ENCODE measurements at regions not wholly inside any gene's neighbourhood (a gene's known extent, or its start where the extent isn't known, plus 50 kb on each side); places are given as distances from the start of the nearest gene placed in this dataset.
A peak's percentile ranks its signal among the peaks of the same experiment; 100 is the strongest.

DNA sequence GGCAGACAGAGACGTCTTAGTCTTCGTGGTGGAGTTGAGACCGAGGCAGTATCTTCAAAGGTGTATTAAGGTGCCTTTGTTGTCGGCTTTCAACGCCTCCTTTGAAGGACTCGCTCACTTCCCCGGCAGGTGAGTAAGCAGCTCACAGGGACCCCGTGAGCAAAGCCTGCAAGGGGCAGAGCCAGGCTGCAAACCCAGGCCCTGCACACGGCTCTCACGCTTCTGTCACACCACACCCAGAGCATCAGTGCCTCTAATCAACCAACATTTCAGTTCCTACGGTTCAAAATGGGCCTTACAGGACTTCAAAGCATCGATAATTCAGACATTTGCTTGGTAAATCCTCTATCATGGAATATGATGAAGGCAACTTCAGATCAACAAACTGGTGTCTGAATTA is 64.8 kb upstream of the INSIG1 start:
- intact Hi-C loops (cut with DNase I) = no loop called here
- Histone ChIP-seq H3K36me3 (replicated peaks in 1 of 2; ENCODE audit: insufficient read depth in 1 of 2, low read depth in 2 of 2) (no peaks in the 10 kb centered on the region), H3K27ac (peak overlapping the region; percentile 25 to 91 (median 81)), H3K9me3 (peaks cover 0 to 6% (median 0%) of the 10 kb centered on the region in 3 donors), H3K4me3 (no peak overlapping the region), H3K4me1 (peaks cover 34% of the 10 kb centered on the region), H3K27me3 (no peaks in the 10 kb centered on the region)
- ATAC-seq (no peak), DNase-seq (no peak)
- no peak for TF ChIP-seq POLR2A (IDR thresholded peaks at IDR 0.05)
- TF ChIP-seq, protein P1, sequence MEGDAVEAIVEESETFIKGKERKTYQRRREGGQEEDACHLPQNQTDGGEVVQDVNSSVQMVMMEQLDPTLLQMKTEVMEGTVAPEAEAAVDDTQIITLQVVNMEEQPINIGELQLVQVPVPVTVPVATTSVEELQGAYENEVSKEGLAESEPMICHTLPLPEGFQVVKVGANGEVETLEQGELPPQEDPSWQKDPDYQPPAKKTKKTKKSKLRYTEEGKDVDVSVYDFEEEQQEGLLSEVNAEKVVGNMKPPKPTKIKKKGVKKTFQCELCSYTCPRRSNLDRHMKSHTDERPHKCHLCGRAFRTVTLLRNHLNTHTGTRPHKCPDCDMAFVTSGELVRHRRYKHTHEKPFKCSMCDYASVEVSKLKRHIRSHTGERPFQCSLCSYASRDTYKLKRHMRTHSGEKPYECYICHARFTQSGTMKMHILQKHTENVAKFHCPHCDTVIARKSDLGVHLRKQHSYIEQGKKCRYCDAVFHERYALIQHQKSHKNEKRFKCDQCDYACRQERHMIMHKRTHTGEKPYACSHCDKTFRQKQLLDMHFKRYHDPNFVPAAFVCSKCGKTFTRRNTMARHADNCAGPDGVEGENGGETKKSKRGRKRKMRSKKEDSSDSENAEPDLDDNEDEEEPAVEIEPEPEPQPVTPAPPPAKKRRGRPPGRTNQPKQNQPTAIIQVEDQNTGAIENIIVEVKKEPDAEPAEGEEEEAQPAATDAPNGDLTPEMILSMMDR (IDR thresholded peaks at IDR 0.05) = no peak
- 86 to 88% methylated on average over 12 of the region's 12 CpGs for WGBS, 2 donors

DNA sequence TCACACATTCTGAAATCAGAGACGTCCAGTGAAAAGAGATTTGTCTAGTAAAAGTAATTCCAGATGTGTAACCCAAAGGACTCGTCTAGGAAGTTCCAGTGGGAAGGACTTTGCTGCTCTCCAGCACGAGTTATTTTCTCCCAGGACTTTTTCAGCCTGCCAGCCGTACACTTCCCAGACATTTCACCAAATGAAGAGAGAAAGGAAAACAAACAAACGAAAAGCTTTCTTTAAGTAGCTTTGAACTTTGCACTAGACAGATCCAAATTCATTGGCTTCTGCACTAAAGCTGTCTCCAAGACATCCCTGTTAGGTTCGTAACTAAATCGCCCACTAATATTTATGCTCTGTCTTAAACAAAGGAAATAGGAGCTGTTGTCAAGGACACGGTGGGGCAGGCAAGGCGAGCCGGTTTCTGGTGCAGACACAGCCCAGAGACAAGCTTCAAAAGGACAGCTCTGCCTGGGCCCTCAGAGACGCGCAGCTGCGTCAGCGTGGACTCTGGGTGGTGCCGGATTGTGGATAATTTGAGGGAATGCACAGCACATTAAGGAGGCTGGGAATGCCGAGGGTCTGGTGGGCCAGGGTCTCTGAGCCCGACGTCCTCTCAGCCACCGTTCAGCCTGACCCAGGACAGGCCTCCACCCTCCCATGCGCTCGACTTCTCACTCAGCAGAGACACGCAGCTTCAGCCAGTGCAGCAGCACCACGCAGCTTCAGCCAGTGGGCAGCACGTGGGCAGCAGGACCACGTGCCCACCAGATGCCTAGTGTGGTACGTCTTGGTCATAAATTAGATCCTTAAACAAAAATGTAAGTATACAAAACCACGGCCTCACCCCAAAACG is 64.1 kb upstream of the INSIG1 start:
- Histone ChIP-seq H3K4me1 (peaks cover 34% of the 10 kb centered on the region), H3K4me3 (no peak overlapping the region), H3K27me3 (no peaks in the 10 kb centered on the region), H3K27ac (peak overlapping the region; percentile 74 to 91 (median 88)), H3K9me3 (peaks cover 0 to 6% (median 0%) of the 10 kb centered on the region in 3 donors), H3K36me3 (replicated peaks in 1 of 2; ENCODE audit: insufficient read depth in 1 of 2, low read depth in 2 of 2) (no peaks in the 10 kb centered on the region)
- no peak for ATAC-seq
- TF ChIP-seq, protein P1 (IDR thresholded peaks at IDR 0.05) = no peak
- TF ChIP-seq POLR2A (IDR thresholded peaks at IDR 0.05) = no peak
- WGBS, 2 donors = 58 to 71% methylated on average over 21 to 27 of the region's 28 CpGs
- DNase-seq = no peak
- intact Hi-C loops (cut with DNase I) = no loop called here

DNA sequence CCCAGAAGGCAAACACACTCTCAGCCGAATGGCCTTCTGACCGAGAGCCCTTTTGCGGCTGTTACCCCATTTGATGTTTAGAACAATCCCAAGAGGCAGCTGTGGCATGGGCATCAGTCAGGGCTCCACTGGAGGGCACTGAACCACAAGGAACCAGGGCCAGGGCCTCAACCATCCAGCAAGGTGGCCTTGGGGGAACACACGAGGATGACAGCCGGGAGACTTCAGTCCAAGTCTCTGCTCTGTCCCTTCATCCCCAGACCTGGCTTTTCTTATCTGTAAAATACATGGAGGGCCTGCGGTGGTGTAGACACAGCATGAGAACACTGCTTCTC is 63.6 kb upstream of the INSIG1 start:
- TF ChIP-seq POLR2A (IDR thresholded peaks at IDR 0.05) = no peak
- TF ChIP-seq, protein P1 (IDR thresholded peaks at IDR 0.05) = peak in 5 of 7 experiments; percentile 12 to 49 (median 36)

DNA sequence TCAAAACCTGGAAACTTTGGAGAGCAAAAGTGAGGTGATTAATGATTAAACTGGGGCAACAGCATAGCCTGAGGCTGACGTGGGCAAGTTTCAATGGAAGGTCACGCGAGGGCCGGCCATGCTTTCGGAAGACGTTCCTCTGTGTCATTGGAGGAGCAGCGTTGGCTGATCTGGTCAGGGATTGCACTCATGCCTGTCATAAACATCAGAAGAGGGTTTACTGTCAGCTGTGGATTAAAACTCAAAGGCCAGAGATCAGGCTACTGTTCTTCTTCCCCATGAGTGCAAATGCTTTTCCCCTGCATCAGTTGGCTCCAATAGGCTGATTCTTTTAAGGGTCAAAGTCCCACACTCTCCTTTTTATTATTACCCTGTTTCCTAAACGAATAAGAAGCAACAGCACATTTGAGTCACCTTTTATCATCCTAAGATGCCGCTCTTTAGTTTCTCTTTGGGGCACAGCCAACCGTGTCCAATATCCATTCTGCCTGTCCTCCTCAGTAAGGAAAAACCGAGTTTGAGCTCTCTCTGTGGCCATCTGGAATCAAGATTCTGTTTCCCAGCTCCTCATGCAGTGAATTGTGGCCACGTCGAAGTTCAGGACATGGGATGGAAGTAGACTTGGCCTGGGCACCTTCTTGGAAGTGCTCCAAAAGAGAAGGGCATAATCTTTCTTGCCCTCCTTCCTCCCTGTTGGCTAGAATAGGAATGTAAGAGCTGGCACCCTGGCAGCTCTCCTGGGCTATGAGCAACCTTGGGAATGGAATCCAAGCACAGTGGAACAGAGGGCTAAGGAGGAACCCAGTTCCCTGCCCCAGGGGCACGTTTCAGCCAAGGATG is 62.5 kb upstream of the INSIG1 start:
- TF ChIP-seq, protein P1 (IDR thresholded peaks at IDR 0.05) = peak in 1 of 7 experiments; percentile 12
- peak in 2 of 3 donors; percentile 14 to 38 for TF ChIP-seq POLR2A (IDR thresholded peaks at IDR 0.05)
- 29 to 33% methylated on average over 14 of the region's 14 CpGs for WGBS, 2 donors
- H3K9me3 ChIP-seq = peaks cover 0 to 6% (median 0%) of the 10 kb centered on the region in 3 donors
- peak overlapping the region; percentile 74 to 91 (median 88) for H3K27ac ChIP-seq
- H3K4me1 ChIP-seq = peaks cover 49% of the 10 kb centered on the region
- H3K27me3 ChIP-seq = no peaks in the 10 kb centered on the region
- H3K36me3 ChIP-seq (replicated peaks in 1 of 2; ENCODE audit: insufficient read depth in 1 of 2, low read depth in 2 of 2) = no peaks in the 10 kb centered on the region
- no peak overlapping the region for H3K4me3 ChIP-seq
- DNase-seq (peak; percentile 83 to 91 (median 88)), ATAC-seq (peak; percentile 84)
- intact Hi-C loops (cut with DNase I) = no loop called here

More for the DNA sequence above, 63.6 kb upstream of the INSIG1 start:
- peak overlapping the region; percentile 74 to 91 (median 88) for H3K27ac ChIP-seq
- no peak overlapping the region for H3K4me3 ChIP-seq
- peaks cover 38% of the 10 kb centered on the region for H3K4me1 ChIP-seq
- DNase-seq = peak; percentile 50 to 72 (median 60)
- intact Hi-C loops (cut with DNase I) = no loop called here
- WGBS, 2 donors = 71 to 74% methylated on average over 6 of the region's 6 CpGs
- H3K36me3 ChIP-seq (replicated peaks in 1 of 2; ENCODE audit: insufficient read depth in 1 of 2, low read depth in 2 of 2) = no peaks in the 10 kb centered on the region
- H3K27me3 ChIP-seq = no peaks in the 10 kb centered on the region
- peaks cover 0 to 6% (median 0%) of the 10 kb centered on the region in 3 donors for H3K9me3 ChIP-seq
- no peak for ATAC-seq

All from body of pancreas (tissue), 4 donors.